ENCODE measurements at regions not wholly inside any gene's neighbourhood (a gene's known extent, or its start where the extent isn't known, plus 50 kb on each side); places are given as distances from the start of the nearest gene placed in this dataset.

- dilution Hi-C loops (cut with HindIII; ENCODE audit: low sequenced_read_pairs, unreplicated experiment) (no loop called here), in situ Hi-C loops (cut with MboI; ENCODE audit: low sequenced_read_pairs) (no loop called here), intact Hi-C loops (cut with micrococcal nuclease) (no loop called here)
- Histone ChIP-seq H3K9me3 (ENCODE audit: control insufficient read depth, insufficient read depth, low read length) (peaks cover 10% of the 10 kb centered on the region), H3K4ac (ENCODE audit: low read depth, low read length) (no peak overlapping the region), H2BK120ac (ENCODE audit: low read depth, low read length) (no peak overlapping the region), H3K4me1 (ENCODE audit: control insufficient read depth, insufficient read depth, low read length) (no peaks in the 10 kb centered on the region), H4K91ac (ENCODE audit: insufficient read depth, low read depth, low read length) (no peak overlapping the region), H4K8ac (ENCODE audit: low read depth in 2 of 2, low read length in 2 of 2) (no peak overlapping the region), H2AK5ac (ENCODE audit: low read depth, low read length) (no peak overlapping the region), H3K27ac (ENCODE audit: insufficient read depth, low read length) (no peak overlapping the region), H3K36me3 (ENCODE audit: control insufficient read depth, insufficient read depth, low read length) (no peaks in the 10 kb centered on the region), H3K9ac (ENCODE audit: low read depth, low read length) (no peak overlapping the region), H3K56ac (ENCODE audit: extremely low read depth, insufficient read depth, low read length) (no peak overlapping the region), H3K79me1 (ENCODE audit: low read depth in 1 of 2, low read length in 2 of 2) (no peaks in the 10 kb centered on the region), H2AFZ (replicated peaks; ENCODE audit: low read length, poor library complexity) (no peak overlapping the region), H2AK9ac (replicated peaks; ENCODE audit: low read depth, low read length, poor library complexity) (no peak overlapping the region), H3K4me2 (ENCODE audit: low read depth, low read length) (no peak overlapping the region), H3K18ac (ENCODE audit: low read depth, low read length) (no peak overlapping the region), H2BK5ac (ENCODE audit: low read depth, low read length, poor library complexity, severe bottlenecking) (no peak overlapping the region), H3K9me1 (ENCODE audit: insufficient read depth, low read length) (no peaks in the 10 kb centered on the region), H4K20me1 (ENCODE audit: insufficient read depth, low read length) (no peaks in the 10 kb centered on the region), H2BK15ac (ENCODE audit: low read depth, low read length) (no peak overlapping the region), H3K14ac (replicated peaks; ENCODE audit: low read depth, low read length) (no peak overlapping the region), H3K23ac (ENCODE audit: low read depth, low read length) (no peak overlapping the region), H3K4me3 (ENCODE audit: insufficient read depth, low read depth, low read length) (no peak overlapping the region), H3K27me3 (ENCODE audit: control insufficient read depth, insufficient read depth, low read length) (no peaks in the 10 kb centered on the region), H2BK20ac (ENCODE audit: low read depth, low read length) (no peak overlapping the region), H4K5ac (ENCODE audit: low read depth, low read length) (no peak overlapping the region)
- TF ChIP-seq CTCF (conservative IDR thresholded peaks at IDR 0.05; ENCODE audit: low read depth, low read length) = no peak
- no peak for TF ChIP-seq ELK1 (IDR thresholded peaks at IDR 0.05; ENCODE audit: borderline replicate concordance, low read depth, low read length)
- ChIA-PET CTCF (no interaction called here), POLR2A (ENCODE audit: unreplicated experiment) (no interaction called here)
- no CpG with 5 or more reads among the region's 1 CpG for WGBS, 2 experiments (ENCODE audit: extremely low coverage in 2 of 2, insufficient read length in 1 of 2)
- ATAC-seq (ENCODE audit: low read depth) (no peak), DNase-seq (no peak)
- BruUV-seq (replicated peaks) = no TSS peak
Measured at GRCh38 chr6:120774275-120774674, 560.0 kb downstream of the TBC1D32 start.

Data from IMR-90 (cell line).